HepG2 (cell line): ENCODE measurements at regions not wholly inside any gene's neighbourhood (a gene's known extent, or its start where the extent isn't known, plus 50 kb on each side); places are given as distances from the start of the nearest gene placed in this dataset.

Experiments
- BHLHE40 ChIP-seq: IDR thresholded peaks from 2 replicates; pipeline ENCODE4 v1.6.1; 2011; ENCODE audit warnings: low read length, improper control_type of control experiment
- PRMT3 ChIP-seq: sonication (generic); formaldehyde crosslinking; IDR thresholded peaks from 2 replicates; pipeline ENCODE4 v1.8.1; 2022; ENCODE audit warnings: low read depth, mild to moderate bottlenecking, moderate library complexity, missing genetic modification reagents, borderline replicate concordance
- ZFP36 ChIP-seq: fragments of 150-350 bp; IDR thresholded peaks from 2 replicates; pipeline ENCODE4 v1.6.1; 2018; ENCODE audit warnings: borderline replicate concordance, low read length, low read depth; ENCODE audit not compliant: partially characterized antibody

DNA sequence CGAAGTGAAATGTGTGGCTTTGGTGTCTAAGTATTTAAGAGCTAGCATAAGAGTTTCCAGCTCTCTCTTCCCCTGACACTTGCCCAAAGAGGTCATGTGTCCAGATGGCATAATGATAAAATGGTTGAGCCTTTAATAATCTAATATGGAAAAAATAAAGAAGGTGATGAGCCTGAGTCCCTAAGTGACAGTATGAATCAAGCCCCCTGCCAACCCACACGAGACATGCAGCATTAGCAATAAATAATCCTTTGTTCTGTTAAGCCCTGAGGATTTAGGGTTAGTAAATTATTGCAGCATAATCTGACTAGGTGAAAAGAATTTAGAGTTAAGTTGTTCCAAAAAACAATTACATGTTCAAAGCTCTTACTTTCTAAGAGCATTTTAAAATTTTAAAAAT lies 217.2 kb upstream of the CCDC150 start:
- TF ChIP-seq BHLHE40 (no peak), ZFP36 (no peak), PRMT3 (CRISPR knock-in tag) (no peak)
